HG02678 (cell line): ENCODE measurements at regions not wholly inside any gene's neighbourhood (a gene's known extent, or its start where the extent isn't known, plus 50 kb on each side); places are given as distances from the start of the nearest gene placed in this dataset.
A peak's percentile ranks its signal among the peaks of the same experiment; 100 is the strongest.

ENCODE experiments used
- ATAC-seq: cut with Tn5 transposase; IDR thresholded peaks from one replicate; pipeline ENCODE4 v1.9.1; 2021; ENCODE audit warnings: mild to moderate bottlenecking, moderate library complexity; ENCODE audit not compliant: unreplicated experiment

DNA sequence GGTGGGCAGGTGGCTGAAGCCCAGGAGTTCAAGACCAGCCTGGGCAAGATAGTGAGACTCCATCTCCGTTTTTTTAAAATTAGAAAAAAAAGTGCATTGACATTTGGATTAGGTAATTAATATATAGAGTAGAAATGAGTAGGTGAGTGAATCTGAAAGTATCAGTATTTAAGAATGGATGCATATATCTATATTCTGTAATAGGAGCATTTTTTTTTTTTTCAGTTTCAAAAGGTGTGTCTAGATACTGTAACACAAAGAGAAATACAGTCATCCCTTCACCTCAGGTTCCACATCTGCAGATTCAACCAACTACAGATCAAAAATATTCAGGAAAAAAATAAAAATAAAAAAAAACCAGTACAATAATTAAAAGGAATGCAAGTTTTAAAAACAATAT, 50.8 kb downstream of the RBM27 start:
- peak; percentile 56 for ATAC-seq

DNA sequence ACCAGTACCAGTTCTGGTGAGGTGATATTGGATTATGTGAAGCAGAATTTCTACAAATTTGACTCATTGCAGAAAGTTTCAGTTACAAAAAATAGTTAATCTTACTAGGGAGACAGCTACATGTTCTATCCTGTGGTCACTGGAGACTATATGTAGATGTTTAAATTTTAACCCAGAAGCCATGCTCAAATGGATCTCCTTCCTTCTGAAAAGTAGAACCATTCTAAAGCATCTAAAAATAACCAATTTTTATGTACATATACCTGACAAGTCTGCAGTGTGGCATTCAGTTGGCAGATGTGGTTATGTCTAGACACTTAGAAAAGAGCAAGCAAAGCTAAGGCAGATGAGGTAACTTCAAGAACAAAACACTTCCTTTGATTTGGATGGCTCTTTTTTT, 65.5 kb upstream of the POU4F3 start:
- ATAC-seq, result peak; percentile 65

DNA sequence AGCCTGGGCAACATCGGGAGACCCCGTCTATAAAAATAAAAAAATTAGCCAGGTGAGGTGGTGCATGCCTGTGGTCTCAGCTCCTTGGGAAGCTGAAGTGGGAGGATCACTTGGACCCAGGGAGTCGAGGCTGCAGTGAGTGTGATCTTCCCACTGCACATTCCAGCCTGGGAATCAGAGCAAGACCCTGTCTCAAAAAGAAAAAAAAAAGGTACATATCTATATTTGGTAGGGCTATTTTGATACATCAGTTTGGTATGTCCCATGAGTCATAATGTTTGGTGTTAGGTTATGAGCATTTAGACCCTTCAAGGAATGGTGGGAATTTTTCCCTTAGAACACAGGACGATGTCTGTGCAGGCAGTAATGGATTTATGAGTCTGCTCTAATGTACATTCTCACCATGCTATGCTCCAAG, 55.3 kb upstream of the POU4F3 start:
- ATAC-seq, result no peak

GRCh38 chr5:146284016-146284415, 54.6 kb upstream of the POU4F3 start:
- ATAC-seq, result no peak
